Activated CD4-positive, alpha-beta T cell treated with anti-CD3 and anti-CD28 coated beads, Interleukin-2, amount 10 ng/mL, durations not matched to agents 24 days and 14 days (primary cell): ENCODE measurements at regions not wholly inside any gene's neighbourhood (a gene's known extent, or its start where the extent isn't known, plus 50 kb on each side); places are given as distances from the start of the nearest gene placed in this dataset.

Source experiments
- DNase-seq: peaks from one replicate; pipeline ENCODE4 v3.0.0; 2022
- H3K27ac Mint-ChIP-seq: one replicate; pipeline ENCODE4 v1.8.0; 2022; ENCODE audit warnings: mild to moderate bottlenecking, mixed read lengths
- H3K27me3 Mint-ChIP-seq: one replicate; pipeline ENCODE4 v1.8.0; 2022; ENCODE audit warnings: mixed read lengths
- H3K36me3 Mint-ChIP-seq: one replicate; pipeline ENCODE4 v1.8.0; 2022; ENCODE audit warnings: low read depth, mild to moderate bottlenecking, mixed read lengths
- H3K4me1 Mint-ChIP-seq: one replicate; pipeline ENCODE4 v1.8.0; 2021; ENCODE audit warnings: mixed read lengths
- H3K4me3 Mint-ChIP-seq: one replicate; pipeline ENCODE4 v1.8.0; 2022; ENCODE audit warnings: mild to moderate bottlenecking, moderate library complexity, mixed read lengths
- H3K9me3 Mint-ChIP-seq: one replicate; pipeline ENCODE4 v1.8.0; 2021; ENCODE audit warnings: mixed read lengths
- intact Hi-C: fragments of 100-400 bp; cut with micrococcal nuclease; formaldehyde crosslinking; loops from one replicate; pipeline ENCODE4 v1.15.1; 2023

DNA sequence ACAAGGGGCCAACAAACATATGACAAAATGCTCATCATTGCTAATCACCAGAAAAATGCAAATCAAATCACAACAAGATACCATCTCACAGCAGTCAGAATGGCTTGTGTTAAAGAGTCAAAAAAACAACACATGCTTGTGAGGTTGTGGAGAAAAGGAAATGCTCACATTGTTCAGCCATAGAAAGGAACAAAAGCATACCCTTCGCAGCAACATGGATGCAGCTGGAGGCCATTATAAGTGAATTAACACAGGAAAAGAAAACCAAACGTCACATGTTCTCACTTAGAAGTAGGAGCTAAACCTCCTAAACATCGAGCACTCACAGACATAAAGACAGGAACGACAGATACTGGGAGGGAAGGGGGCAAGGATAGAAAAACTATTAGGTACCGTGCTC is 678.4 kb upstream of the GRM7 start:
- peaks cover 3% of the 10 kb centered on the region for H3K9me3 Mint-ChIP-seq
- intact Hi-C loops, result no loop called here
- H3K27me3 Mint-ChIP-seq, result no peaks in the 10 kb centered on the region
- DNase-seq, result no peak
- H3K27ac Mint-ChIP-seq, result no peak overlapping the region
- H3K4me3 Mint-ChIP-seq, result no peak overlapping the region
- no peaks in the 10 kb centered on the region for H3K4me1 Mint-ChIP-seq
- H3K36me3 Mint-ChIP-seq, result no peaks in the 10 kb centered on the region

DNA sequence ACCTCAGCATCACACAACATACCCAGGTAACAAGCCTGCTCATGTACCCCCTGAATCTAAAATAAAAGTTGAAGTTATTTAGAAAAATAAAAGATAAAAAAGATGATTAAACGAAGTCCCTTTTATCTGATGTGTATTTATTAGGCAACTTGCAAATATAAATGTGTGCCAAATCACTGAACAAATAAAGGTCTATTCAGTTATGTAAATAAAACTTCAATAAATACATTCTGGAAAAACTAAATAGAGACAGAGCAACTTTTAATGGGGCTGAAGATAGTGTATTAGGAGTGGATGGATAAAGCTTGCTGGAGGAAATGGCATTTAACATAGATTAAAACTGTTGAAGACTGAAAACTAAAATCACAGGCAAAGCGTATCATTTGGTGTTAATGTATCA is 678.0 kb upstream of the GRM7 start:
- Mint-ChIP-seq H3K36me3 (no peaks in the 10 kb centered on the region), H3K4me1 (no peaks in the 10 kb centered on the region), H3K27me3 (no peaks in the 10 kb centered on the region), H3K9me3 (peaks cover 3% of the 10 kb centered on the region), H3K27ac (no peak overlapping the region), H3K4me3 (no peak overlapping the region)
- intact Hi-C loops, result no loop called here
- no peak for DNase-seq

DNA sequence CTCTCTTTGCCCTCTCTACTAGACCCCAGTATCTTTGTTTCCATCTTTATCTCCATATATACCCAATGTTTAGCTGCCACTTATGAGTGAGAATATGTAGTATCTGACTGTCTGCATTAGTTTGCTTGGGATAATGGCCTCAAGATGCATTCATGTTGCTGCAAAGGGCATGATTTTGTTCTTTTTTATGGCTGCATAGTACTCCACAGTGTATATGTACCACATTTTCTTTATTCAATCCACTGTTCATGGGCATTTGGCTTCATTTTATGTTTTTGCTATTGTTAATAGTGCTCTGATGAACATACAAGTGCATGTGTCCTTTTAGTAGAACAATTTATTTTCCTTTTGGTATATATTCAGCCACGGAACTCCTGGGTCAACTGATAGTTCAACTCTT is 671.5 kb upstream of the GRM7 start:
- H3K4me1 Mint-ChIP-seq, result no peaks in the 10 kb centered on the region
- H3K27ac Mint-ChIP-seq, result no peak overlapping the region
- no peaks in the 10 kb centered on the region for H3K36me3 Mint-ChIP-seq
- intact Hi-C loops, result no loop called here
- peaks cover 3% of the 10 kb centered on the region for H3K9me3 Mint-ChIP-seq
- DNase-seq, result no peak
- H3K4me3 Mint-ChIP-seq, result no peak overlapping the region
- H3K27me3 Mint-ChIP-seq, result no peaks in the 10 kb centered on the region

DNA sequence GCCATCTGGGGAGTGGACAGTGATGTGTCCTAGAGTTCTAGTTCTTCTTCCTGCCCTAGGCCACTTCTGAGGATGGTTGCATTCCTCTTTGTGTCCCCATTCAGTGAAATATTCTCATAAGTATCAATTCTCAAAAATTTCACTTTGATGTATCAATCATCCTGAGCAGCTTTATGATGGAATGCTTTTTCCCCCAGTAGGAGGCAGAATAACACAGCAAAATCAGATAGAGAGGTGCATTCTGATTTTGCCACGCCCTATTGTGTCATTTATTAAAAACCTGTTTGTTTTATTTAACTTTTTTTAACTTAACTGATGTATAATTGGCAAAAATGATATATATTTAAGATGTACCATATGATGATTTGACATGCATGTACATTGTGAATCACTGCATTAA is 656.0 kb upstream of the GRM7 start:
- H3K27me3 Mint-ChIP-seq, result no peaks in the 10 kb centered on the region
- H3K4me1 Mint-ChIP-seq, result no peaks in the 10 kb centered on the region
- H3K9me3 Mint-ChIP-seq, result no peaks in the 10 kb centered on the region
- no peak overlapping the region for H3K27ac Mint-ChIP-seq
- no peak overlapping the region for H3K4me3 Mint-ChIP-seq
- no peaks in the 10 kb centered on the region for H3K36me3 Mint-ChIP-seq
- intact Hi-C loops, result no loop called here
- no peak for DNase-seq

DNA sequence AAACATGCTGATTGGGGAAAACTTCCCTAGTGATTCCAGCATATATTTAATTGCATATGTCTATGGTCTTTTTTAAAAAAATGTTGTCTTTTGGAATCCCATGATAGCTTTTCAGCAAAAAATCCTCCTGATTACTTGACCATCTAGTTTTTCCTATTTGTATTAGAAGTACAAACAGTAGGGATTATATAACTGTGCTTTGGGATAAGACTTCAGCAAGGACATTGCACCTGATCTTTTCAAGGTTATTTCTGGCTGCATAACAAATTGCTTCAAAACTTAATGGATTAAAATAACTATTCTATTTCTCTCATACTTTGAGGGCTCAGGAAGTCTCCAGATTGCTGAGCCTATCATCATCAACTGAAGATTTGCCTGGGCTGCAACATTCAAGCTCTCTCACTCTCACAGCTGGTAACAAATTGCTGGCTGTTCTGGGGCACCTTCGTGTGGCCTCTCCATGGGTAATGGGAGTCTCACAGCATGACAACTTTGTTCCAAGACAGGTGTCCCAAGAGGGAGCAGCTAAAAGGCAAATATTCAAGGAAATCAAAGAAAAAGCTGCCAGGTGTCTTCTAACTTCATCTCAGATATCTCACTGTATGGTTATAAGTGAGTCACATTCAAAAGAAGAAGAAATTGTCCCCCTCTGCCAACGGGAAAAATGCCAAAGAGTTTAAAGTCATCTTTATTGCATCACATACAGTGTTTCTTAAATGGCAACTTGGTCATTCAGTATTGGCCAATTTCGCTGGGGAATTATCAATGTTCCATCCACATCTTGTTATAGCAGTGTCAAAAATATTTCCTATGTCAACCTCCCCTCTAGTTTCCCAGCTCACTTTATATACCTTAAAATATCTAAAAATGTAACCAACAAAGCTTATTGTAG is 644.5 kb upstream of the GRM7 start:
- no peaks in the 10 kb centered on the region for H3K4me1 Mint-ChIP-seq
- no peaks in the 10 kb centered on the region for H3K27me3 Mint-ChIP-seq
- intact Hi-C loops, result no loop called here
- DNase-seq, result no peak
- H3K4me3 Mint-ChIP-seq, result no peak overlapping the region
- no peak overlapping the region for H3K27ac Mint-ChIP-seq
- no peaks in the 10 kb centered on the region for H3K36me3 Mint-ChIP-seq
- no peaks in the 10 kb centered on the region for H3K9me3 Mint-ChIP-seq

DNA sequence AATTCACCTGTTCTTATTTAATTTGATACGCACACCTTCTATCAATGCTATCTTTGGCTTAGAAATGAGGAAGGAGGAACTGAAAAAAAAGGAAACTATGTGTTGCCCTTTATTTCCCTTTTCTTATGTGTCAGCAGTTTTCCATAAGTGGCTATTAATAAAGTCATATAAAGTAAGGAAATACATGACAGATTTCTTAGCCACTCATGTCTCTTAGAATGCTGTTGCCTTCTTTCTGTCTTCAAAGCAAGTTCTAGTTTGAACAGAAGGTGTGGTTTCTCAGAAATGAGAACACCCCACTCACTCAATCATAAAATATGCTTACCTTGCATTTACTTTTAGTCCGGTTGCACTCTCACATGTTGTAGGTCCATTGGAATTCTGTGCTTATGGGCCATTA is 640.5 kb upstream of the GRM7 start:
- H3K4me3 Mint-ChIP-seq, result no peak overlapping the region
- H3K9me3 Mint-ChIP-seq, result no peaks in the 10 kb centered on the region
- H3K4me1 Mint-ChIP-seq, result no peaks in the 10 kb centered on the region
- H3K27ac Mint-ChIP-seq, result no peak overlapping the region
- no peaks in the 10 kb centered on the region for H3K36me3 Mint-ChIP-seq
- intact Hi-C loops, result no loop called here
- DNase-seq, result no peak
- H3K27me3 Mint-ChIP-seq, result no peaks in the 10 kb centered on the region

DNA sequence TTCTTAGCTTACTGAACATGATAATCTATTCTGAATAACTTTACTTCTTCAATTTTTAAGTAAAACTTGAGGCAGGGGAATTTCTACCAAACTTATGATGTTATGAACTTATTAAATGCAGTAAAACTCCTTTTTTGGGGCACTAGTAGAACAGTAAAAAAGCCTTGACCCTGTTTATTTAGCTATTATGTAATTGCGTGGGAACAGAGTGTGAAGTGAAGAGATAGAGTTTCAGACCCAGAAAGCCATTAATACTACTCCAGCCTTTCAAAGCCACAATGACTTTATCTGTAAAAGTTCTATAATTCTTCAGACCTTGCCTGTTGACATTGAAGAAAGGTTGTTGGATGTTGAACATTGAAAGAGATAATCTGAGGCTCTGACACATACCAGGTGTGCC is 638.8 kb upstream of the GRM7 start:
- Mint-ChIP-seq H3K9me3 (no peaks in the 10 kb centered on the region), H3K27me3 (no peaks in the 10 kb centered on the region)

DNA sequence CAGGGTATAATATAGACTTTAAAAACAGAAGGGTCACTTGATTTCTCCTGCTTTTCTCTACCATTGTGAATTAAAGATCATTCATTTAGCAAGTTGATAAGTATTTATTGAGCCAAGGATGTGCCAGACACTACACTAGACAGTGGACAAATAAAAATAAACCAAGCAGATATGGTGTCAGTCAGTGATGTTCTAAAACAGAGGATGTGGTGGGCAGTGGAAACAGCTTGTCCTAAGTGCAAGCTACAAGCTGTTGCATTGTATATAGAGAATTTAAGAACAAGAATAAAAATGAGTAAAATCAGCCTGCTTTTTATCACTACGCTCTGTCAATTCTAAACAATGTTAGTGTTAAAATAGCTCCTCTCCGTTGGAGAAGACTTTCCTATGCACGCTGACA is 637.3 kb upstream of the GRM7 start:
- no peaks in the 10 kb centered on the region for H3K27me3 Mint-ChIP-seq
- no peak overlapping the region for H3K27ac Mint-ChIP-seq
- no peak for DNase-seq
- no peaks in the 10 kb centered on the region for H3K36me3 Mint-ChIP-seq
- H3K4me3 Mint-ChIP-seq, result no peak overlapping the region
- H3K4me1 Mint-ChIP-seq, result no peaks in the 10 kb centered on the region
- intact Hi-C loops, result no loop called here
- H3K9me3 Mint-ChIP-seq, result no peaks in the 10 kb centered on the region

More for the DNA sequence above, 638.8 kb upstream of the GRM7 start:
- no peaks in the 10 kb centered on the region for H3K36me3 Mint-ChIP-seq
- no peak overlapping the region for H3K4me3 Mint-ChIP-seq
- H3K4me1 Mint-ChIP-seq, result no peaks in the 10 kb centered on the region
- no peak overlapping the region for H3K27ac Mint-ChIP-seq
- DNase-seq, result no peak
- intact Hi-C loops, result no loop called here

DNA sequence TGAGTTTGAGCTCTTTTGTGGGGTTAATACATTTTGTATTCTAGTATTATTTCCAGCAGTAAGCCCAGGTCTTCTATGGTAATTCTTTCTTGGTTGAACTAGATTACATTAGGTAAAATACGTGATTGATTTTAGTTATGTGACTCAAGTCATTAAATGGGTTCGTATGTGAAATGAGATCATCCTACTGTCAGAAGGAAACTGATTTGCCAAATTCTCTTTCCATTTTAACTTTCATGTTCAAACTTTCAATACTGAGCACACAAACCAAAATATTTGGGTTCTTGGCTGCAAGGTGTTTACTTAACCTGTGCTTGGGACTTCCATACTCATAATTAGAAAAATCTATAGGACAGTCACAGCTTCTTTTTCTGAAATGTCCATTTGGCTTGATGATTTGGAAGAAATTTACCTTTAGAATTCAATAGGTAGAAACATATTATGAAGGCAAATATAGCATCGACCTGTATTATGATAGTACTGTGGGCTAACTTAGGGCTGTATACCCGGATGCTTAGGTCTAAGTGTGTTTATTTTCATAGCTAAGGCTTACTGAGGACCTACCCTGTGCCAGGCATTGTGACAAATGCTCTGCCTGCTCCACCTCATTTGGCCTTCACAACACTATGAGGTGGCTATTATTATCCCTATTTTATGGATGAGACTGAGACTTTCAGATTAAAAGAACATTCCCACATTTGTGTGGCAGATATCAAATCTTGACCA is 631.8 kb upstream of the GRM7 start:
- intact Hi-C loops, result no loop called here
- no peaks in the 10 kb centered on the region for H3K4me1 Mint-ChIP-seq
- no peak for DNase-seq
- H3K4me3 Mint-ChIP-seq, result no peak overlapping the region
- no peaks in the 10 kb centered on the region for H3K36me3 Mint-ChIP-seq
- H3K27me3 Mint-ChIP-seq, result no peaks in the 10 kb centered on the region
- no peaks in the 10 kb centered on the region for H3K9me3 Mint-ChIP-seq
- H3K27ac Mint-ChIP-seq, result no peak overlapping the region

DNA sequence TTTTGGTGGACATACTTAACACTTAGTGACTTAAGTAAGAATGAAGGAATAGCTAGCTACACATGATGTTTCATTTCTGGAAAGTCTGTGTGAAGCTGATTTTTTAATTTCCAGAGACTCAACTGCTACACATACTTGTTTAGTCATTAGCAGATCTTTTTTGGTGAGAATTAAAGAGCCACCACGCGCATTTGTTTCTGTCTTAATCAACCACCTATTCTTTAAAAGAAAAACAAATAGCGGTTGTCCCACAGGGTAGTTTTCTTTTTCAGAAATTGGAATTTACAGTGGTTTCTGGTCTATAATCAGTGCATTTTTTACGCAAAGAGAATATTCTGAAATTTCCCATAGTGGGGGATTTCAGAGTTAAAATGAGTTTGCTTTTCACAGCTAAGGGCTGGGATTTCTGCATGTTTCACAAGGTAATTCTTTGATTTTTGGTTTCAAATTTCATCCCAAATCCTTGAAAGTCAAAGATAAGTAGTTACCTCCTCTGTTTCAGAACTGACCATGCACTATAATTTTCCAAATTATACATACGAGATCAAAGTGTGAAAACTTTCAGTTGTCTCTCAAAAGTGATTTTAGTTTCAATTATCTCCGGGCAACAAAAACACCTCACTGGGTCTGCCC is 631.0 kb upstream of the GRM7 start:
- Mint-ChIP-seq H3K27me3 (no peaks in the 10 kb centered on the region), H3K36me3 (no peaks in the 10 kb centered on the region), H3K4me1 (no peaks in the 10 kb centered on the region), H3K4me3 (no peak overlapping the region), H3K9me3 (no peaks in the 10 kb centered on the region), H3K27ac (no peak overlapping the region)
- intact Hi-C loops, result no loop called here
- DNase-seq, result no peak

DNA sequence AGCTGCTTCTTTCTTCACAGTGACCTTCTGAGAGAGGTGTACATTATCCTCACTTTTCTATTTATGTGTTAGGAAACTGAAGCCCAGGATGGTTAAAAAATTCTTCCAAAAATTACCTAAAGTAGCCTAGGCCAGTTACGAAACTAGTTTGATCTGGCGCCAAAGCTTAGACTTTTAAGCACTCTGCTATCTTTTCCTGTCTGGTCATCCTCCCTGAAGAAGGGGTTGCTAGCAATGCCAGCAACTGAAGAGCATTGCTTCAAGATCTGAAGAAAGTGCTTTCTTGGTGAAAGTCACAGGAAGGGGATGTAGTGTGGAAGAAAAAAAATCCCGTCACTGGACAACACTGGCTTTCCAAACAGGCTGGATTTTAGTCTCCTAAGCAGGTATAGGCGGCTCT is 618.8 kb upstream of the GRM7 start:
- Mint-ChIP-seq H3K4me1 (no peaks in the 10 kb centered on the region), H3K27ac (no peak overlapping the region), H3K4me3 (no peak overlapping the region), H3K36me3 (no peaks in the 10 kb centered on the region), H3K9me3 (no peaks in the 10 kb centered on the region), H3K27me3 (no peaks in the 10 kb centered on the region)
- intact Hi-C loops, result no loop called here
- no peak for DNase-seq

DNA sequence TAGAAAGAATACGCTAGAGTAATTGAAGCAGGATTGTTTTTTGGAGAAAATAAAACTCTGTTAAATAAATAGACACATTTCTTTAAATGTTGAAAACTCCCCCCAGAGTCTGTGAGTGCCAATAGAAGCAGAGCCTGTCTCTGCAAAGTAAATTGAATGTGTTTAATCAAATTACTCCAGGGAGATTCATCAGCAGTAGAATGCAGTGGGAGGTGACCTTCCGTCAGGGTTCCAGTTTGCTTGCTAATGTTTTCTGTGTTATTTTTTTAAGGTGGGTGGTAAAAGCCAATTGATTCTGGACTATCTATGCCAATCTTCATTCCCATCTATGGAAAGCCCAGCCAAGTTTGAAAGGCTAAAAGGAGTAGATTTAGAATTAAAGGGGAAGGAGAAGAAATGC is 612.4 kb upstream of the GRM7 start:
- Mint-ChIP-seq H3K4me3 (no peak overlapping the region), H3K36me3 (no peaks in the 10 kb centered on the region), H3K27ac (no peak overlapping the region), H3K4me1 (no peaks in the 10 kb centered on the region), H3K9me3 (no peaks in the 10 kb centered on the region), H3K27me3 (no peaks in the 10 kb centered on the region)
- intact Hi-C loops, result no loop called here
- DNase-seq, result no peak

DNA sequence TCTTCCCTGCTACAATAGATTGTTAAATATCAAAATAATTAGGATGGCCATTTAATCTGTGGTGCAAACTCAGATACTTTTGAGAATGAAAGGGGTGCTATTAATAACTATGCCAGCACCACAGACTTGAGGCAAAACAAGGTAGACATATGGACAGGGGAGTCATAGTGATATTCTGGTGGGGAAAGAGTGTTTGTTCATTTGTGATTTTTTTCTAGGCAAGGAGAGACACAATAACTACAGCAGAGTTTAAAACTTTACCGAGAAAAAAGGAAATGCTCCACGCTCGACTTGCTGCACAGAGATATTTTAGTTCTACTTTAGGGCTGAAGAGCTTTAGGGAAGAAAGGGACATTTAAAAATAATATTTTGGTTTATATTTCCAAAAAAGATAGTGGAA is 611.2 kb upstream of the GRM7 start:
- H3K27ac Mint-ChIP-seq, result no peak overlapping the region
- intact Hi-C loops, result no loop called here
- peaks cover 5% of the 10 kb centered on the region for H3K9me3 Mint-ChIP-seq
- DNase-seq, result no peak
- H3K36me3 Mint-ChIP-seq, result no peaks in the 10 kb centered on the region
- no peaks in the 10 kb centered on the region for H3K27me3 Mint-ChIP-seq
- no peak overlapping the region for H3K4me3 Mint-ChIP-seq
- H3K4me1 Mint-ChIP-seq, result no peaks in the 10 kb centered on the region

DNA sequence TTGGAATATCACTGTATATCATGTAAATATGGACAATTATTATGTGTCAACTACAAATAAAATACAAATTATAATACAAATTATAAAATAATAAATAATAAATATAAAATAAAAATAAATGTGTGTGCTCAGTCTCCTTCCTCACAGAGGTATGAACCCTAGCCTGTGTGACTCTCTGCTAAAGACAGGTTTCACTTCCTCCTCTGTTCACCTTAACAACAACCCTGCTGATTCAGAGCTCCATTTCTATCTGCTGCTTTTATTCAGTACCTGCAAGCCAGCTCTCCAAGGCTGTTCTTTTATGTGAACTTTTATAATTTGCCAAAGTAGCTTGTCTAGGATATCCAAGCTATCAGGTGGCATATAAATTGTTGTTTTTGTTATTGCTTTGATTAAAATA is 610.7 kb upstream of the GRM7 start:
- intact Hi-C loops, result no loop called here
- no peaks in the 10 kb centered on the region for H3K4me1 Mint-ChIP-seq
- no peak overlapping the region for H3K4me3 Mint-ChIP-seq
- no peaks in the 10 kb centered on the region for H3K27me3 Mint-ChIP-seq
- H3K27ac Mint-ChIP-seq, result no peak overlapping the region
- no peak for DNase-seq
- no peaks in the 10 kb centered on the region for H3K36me3 Mint-ChIP-seq
- peaks cover 7% of the 10 kb centered on the region for H3K9me3 Mint-ChIP-seq
